Type B pancreatic cell (in vitro differentiated cells): ENCODE measurements at regions not wholly inside any gene's neighbourhood (a gene's known extent, or its start where the extent isn't known, plus 50 kb on each side); places are given as distances from the start of the nearest gene placed in this dataset.

Experiments
- DNase-seq: peaks from one replicate; pipeline ENCODE4 v3.0.0; 2021; ENCODE audit warnings: mixed read lengths; ENCODE audit not compliant: unreplicated experiment; ENCODE audit errors: extremely low spot score
- H3K27ac Mint-ChIP-seq: 2 replicates; pipeline ENCODE4 v1.8.0; 2021; ENCODE audit warnings: mild to moderate bottlenecking, mixed read lengths
- H3K27me3 Mint-ChIP-seq: 2 replicates; pipeline ENCODE4 v1.8.0; 2021; ENCODE audit warnings: mixed read lengths
- H3K36me3 Mint-ChIP-seq: 2 replicates; pipeline ENCODE4 v1.8.0; 2021; ENCODE audit warnings: mixed read lengths
- H3K4me1 Mint-ChIP-seq: one replicate; pipeline ENCODE4 v1.8.0; 2021; ENCODE audit warnings: mixed read lengths; ENCODE audit not compliant: unreplicated experiment
- H3K4me3 Mint-ChIP-seq: 2 replicates; pipeline ENCODE4 v1.8.0; 2021; ENCODE audit warnings: mild to moderate bottlenecking, mixed read lengths
- H3K9me3 Mint-ChIP-seq: 2 replicates; pipeline ENCODE4 v1.8.0; 2021; ENCODE audit warnings: mixed read lengths
- TF ChIP-seq, protein P1 (sequence below): fragments of 200-600 bp; sonication (generic); conservative IDR thresholded peaks from 2 replicates; pipeline ENCODE4 v1.5.0; 2021; ENCODE audit warnings: antibody characterized with exemption, mild to moderate bottlenecking

DNA sequence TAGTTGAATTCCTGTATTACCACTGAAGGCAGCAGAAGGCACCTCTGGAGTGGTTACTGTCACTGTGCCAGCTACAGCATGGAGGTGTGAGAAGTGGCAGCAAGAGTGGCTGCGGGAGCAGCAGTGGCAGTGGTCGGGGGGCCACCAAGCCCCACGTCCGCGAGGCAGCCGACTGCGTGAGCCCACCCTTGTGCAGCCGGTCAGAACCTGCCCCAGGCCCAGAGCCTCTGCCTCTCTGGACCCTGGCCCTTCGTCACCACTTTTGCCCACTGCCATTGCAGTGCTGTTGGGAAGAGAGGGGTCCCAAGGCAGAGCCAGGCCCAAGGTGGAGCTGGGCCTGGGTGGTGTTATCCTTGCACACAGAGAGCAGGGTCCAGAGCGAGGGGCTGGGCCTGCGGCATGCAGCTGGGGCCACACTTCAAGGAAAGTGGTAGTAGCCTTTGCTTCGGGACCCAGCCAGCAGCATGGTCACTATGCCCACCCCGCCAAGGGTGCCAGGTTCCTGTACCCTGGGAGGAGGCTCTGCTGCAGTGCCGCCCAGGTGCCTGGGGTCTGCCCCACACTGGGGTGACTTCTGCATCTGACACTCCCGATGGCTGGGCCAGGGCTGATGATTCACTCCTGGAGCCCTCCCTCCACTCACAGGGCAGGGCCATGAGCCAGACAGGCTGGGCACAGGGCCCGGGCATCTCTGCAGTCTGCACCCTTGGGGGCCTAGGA lies 450.1 kb upstream of the LRATD1 start:
- DNase-seq: no peak
- Mint-ChIP-seq H3K4me1 (no peaks in the 10 kb centered on the region), H3K9me3 (no peaks in the 10 kb centered on the region), H3K36me3 (no peaks in the 10 kb centered on the region), H3K27ac (no peak overlapping the region), H3K27me3 (no peaks in the 10 kb centered on the region), H3K4me3 (no peak overlapping the region)
- TF ChIP-seq, protein P1, sequence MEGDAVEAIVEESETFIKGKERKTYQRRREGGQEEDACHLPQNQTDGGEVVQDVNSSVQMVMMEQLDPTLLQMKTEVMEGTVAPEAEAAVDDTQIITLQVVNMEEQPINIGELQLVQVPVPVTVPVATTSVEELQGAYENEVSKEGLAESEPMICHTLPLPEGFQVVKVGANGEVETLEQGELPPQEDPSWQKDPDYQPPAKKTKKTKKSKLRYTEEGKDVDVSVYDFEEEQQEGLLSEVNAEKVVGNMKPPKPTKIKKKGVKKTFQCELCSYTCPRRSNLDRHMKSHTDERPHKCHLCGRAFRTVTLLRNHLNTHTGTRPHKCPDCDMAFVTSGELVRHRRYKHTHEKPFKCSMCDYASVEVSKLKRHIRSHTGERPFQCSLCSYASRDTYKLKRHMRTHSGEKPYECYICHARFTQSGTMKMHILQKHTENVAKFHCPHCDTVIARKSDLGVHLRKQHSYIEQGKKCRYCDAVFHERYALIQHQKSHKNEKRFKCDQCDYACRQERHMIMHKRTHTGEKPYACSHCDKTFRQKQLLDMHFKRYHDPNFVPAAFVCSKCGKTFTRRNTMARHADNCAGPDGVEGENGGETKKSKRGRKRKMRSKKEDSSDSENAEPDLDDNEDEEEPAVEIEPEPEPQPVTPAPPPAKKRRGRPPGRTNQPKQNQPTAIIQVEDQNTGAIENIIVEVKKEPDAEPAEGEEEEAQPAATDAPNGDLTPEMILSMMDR: no peak

DNA sequence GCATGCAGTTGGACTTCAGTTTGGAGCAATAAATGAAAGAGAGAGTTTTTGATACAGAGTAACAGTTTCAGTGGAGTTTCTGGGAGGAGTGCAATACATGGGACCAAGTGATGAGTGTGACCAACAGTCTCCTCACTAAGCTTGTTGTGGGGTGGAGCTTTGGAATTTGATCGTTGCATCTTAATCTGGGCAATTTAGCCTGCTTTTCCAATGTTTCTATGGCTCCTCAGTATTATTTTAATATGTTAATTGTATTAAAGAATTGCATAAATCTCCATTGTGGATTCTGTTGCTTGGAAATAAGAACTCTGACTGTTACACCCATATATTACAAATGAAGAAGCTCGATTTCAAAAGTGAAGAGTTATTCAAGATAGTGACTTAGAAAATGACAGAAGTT lies 446.6 kb upstream of the LRATD1 start:
- Mint-ChIP-seq H3K4me3 (no peak overlapping the region), H3K36me3 (no peaks in the 10 kb centered on the region), H3K4me1 (no peaks in the 10 kb centered on the region), H3K9me3 (no peaks in the 10 kb centered on the region), H3K27ac (no peak overlapping the region), H3K27me3 (no peaks in the 10 kb centered on the region)
- DNase-seq: no peak
- TF ChIP-seq, protein P1: no peak

DNA sequence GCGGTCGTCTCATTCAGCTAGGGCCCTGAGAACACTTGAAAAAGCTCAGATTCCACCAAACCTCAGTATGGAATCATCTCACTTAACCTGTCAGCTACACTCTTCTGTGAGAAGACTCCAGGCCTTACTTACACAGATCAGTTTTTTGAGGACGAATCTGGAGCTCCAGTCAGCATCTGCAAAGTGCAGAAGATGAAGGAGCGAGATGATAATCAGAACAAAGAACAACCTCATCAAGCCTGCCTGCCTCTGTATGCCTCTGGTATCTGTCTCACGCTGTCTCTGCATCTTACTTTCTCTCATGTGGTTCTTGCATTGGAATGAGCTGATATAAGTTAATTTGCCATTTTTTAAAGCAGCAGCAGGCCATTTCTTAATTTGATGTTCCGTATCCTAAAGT lies 444.1 kb upstream of the LRATD1 start:
- Mint-ChIP-seq H3K9me3 (no peaks in the 10 kb centered on the region), H3K4me1 (no peaks in the 10 kb centered on the region), H3K27ac (no peak overlapping the region), H3K36me3 (no peaks in the 10 kb centered on the region), H3K27me3 (no peaks in the 10 kb centered on the region), H3K4me3 (no peak overlapping the region)
- TF ChIP-seq, protein P1: no peak
- no peak for DNase-seq

DNA sequence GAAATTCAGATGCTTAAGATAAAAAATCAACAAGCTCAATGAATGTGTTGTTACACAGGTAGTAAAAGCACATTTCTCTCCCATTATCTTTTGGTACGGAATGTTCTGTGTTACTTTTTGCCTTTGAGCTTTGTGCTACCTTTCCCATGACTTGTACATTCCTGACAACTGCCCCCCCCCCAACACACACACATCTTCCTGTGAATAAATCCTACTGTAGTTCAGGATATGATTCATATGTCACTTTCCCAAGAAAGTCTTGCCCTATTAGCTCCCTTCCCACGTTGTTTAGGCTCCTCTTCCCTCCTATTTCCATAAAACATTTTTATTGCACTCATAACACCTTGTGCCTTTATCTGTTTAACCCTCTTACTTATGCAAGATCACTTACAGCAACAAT lies 442.6 kb upstream of the LRATD1 start:
- H3K9me3 Mint-ChIP-seq: no peaks in the 10 kb centered on the region
- no peak for DNase-seq
- TF ChIP-seq, protein P1: no peak

DNA sequence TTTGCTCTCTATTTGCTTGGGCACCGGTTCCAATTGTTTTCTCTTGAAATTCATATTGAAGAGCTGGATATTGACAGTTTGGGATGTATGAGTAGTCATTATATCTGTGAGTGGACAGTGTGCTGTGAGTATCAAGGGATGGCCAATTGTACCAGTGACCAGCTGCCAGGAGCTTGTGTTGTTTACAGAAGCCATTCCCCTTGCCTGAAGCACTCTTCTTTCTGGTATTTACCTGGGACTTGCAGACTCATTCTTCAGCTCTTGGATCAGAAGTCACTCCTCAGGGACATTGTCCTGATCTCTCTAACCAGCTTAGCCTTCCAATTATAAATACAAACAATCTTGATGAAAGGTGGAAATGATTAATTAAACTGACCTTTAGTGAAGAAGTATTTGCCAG lies 438.3 kb upstream of the LRATD1 start:
- Mint-ChIP-seq H3K4me3 (no peak overlapping the region), H3K36me3 (no peaks in the 10 kb centered on the region), H3K9me3 (no peaks in the 10 kb centered on the region), H3K27ac (no peak overlapping the region), H3K4me1 (no peaks in the 10 kb centered on the region), H3K27me3 (no peaks in the 10 kb centered on the region)
- TF ChIP-seq, protein P1: no peak
- DNase-seq: no peak

More for the DNA sequence above, 442.6 kb upstream of the LRATD1 start:
- no peaks in the 10 kb centered on the region for H3K36me3 Mint-ChIP-seq
- no peak overlapping the region for H3K4me3 Mint-ChIP-seq
- no peaks in the 10 kb centered on the region for H3K27me3 Mint-ChIP-seq
- no peaks in the 10 kb centered on the region for H3K4me1 Mint-ChIP-seq
- no peak overlapping the region for H3K27ac Mint-ChIP-seq
